Epithelial cell of esophagus (primary cell): ENCODE measurements at regions not wholly inside any gene's neighbourhood (a gene's known extent, or its start where the extent isn't known, plus 50 kb on each side); places are given as distances from the start of the nearest gene placed in this dataset.

ENCODE experiments used
- DNase-seq: peaks from one replicate; pipeline ENCODE4 v3.0.0; 2010; ENCODE audit warnings: low read depth
- H3K4me3 ChIP-seq: 2 replicates; pipeline ENCODE4 v1.5.1; 2011; ENCODE audit warnings: mild to moderate bottlenecking, low read length, control low read depth
- CTCF ChIP-seq: IDR thresholded peaks from 2 replicates; pipeline ENCODE4 v1.5.1; 2011; ENCODE audit warnings: low read depth, mild to moderate bottlenecking, low read length, control low read depth, inconsistent platforms; ENCODE audit not compliant: insufficient read depth; ENCODE audit errors: missing control alignments

- TF ChIP-seq CTCF = no peak
- DNase-seq = no peak
- H3K4me3 ChIP-seq = no peak overlapping the region
These were observed 154.1 kb downstream of the OLFM4 start for GRCh38 chr13:53182724-53183123.

- no peak for TF ChIP-seq CTCF
- no peak overlapping the region for H3K4me3 ChIP-seq
- no peak for DNase-seq
These were observed 159.5 kb downstream of the OLFM4 start for GRCh38 chr13:53188120-53188519.

- DNase-seq = no peak
- no peak for TF ChIP-seq CTCF
- no peak overlapping the region for H3K4me3 ChIP-seq
These were observed 160.5 kb downstream of the OLFM4 start for GRCh38 chr13:53189162-53189561.

- peak; percentile 32 for DNase-seq
- H3K4me3 ChIP-seq = no peak overlapping the region
- TF ChIP-seq CTCF = no peak
These were observed 162.5 kb downstream of the OLFM4 start for GRCh38 chr13:53191091-53191490.

DNA sequence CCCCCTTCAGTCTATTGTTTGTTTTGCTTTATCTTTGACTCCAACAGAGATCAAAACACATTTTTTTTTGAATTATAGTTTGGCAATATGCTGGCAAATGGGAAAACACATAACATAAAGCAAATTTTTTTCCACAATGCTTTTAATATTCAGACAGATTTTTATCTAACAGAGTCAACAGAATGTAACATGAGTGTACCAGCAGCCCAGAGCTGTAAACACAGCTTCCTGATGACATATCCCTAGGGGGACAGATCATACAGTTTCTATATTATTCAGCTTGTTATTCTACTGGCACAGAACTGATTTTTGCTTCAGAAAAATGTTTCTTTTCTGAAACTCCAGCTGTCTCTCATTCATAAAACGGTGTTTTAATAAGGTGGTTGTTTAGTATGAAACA, 168.8 kb downstream of the OLFM4 start:
- no peak for TF ChIP-seq CTCF
- no peak overlapping the region for H3K4me3 ChIP-seq
- no peak for DNase-seq

GRCh38 chr13:53198017-53198416, 169.4 kb downstream of the OLFM4 start:
- DNase-seq = no peak
- H3K4me3 ChIP-seq = no peak overlapping the region
- no peak for TF ChIP-seq CTCF

DNA sequence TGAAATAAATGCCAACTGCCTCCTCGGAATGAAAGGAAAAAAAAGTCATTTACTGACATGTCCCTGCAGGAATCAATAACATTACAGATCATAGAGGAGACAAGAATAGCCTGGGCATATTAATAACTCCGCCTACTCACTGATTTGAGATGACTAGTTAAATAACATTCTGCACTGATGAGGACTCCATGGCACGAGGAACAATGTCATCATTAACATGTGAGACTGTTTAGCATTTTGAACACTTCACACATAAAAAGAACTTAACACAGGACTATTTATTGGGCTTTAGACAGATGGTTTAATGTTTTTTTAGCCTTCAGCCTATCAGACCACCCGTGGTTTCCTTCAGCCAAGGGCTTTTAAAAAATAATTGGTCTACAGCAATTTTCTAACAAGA, 170.1 kb downstream of the OLFM4 start:
- no peak for TF ChIP-seq CTCF
- DNase-seq = no peak
- H3K4me3 ChIP-seq = no peak overlapping the region
